NCI-H446 treated with DMSO at 0.1 percent for 48 hours (cell line): ENCODE measurements at regions not wholly inside any gene's neighbourhood (a gene's known extent, or its start where the extent isn't known, plus 50 kb on each side); places are given as distances from the start of the nearest gene placed in this dataset.

ENCODE experiments used
- DNase-seq: peaks from one replicate; lab custom pipeline; 2025; lab: John Stamatoyannopoulos, UW

DNA sequence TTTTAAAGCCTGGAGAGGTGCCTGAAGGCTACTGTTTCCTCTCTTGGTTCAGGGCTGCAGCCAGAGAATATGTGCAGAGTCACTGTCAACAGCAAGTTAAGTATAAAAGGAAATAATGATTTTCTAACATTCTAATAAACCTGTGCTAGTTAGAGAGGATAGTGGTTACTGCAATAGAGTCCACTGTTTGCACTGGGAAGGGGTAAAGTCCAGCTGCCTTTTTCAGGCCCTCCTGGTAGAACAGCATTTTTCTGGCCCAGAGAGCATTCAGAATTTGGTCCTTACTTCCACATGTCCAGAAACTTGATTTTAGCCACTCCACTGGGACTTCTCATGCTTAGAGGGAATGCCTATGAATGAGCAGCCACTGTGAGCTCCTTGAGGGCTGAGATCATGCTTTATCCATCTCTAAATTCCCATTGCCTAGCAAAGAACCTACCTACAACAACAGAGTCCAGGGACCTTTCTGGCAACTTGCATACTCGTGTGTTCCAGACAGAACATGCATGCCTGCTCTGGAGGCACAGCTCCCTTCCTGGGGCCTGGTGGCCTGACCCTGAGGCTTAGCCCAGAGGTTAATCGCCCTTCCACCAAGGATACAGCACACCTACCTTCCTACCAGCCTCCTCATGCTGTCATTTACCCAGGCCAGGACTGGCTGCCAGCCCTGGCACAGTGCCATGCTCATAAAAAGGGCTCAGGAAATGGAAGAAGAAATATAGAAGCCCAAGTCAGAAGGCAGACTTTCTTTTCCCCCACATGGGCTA lies 50.3 kb upstream of the ATP13A3 start:
- DNase-seq, result peak; percentile 33
